ENCODE measurements at regions not wholly inside any gene's neighbourhood (a gene's known extent, or its start where the extent isn't known, plus 50 kb on each side); places are given as distances from the start of the nearest gene placed in this dataset.

DNA sequence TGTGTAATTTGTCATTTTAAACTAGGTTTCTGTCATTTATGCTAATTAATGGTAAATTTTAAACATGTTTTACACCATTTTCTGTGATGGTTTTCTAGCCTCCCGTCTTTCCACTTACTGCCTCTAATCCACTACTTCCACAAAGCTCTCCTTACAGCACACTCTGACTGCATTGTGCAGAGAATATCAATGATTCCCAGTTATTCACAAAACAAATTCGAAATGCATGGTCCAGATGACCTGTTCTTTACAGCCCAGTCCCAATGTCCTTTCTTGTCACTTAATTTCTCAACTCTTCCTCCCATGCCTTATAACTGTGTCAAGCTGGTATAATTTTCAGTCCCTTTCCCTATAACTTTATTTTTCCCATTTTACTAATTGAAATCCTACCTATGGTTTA, 770.5 kb downstream of the USP25 start:
- no peaks in the 10 kb centered on the region for H3K36me3 ChIP-seq (ENCODE audit: low read depth)
- H3K4me1 ChIP-seq (ENCODE audit: insufficient read depth, poor library complexity, severe bottlenecking): no peaks in the 10 kb centered on the region
- DNase-seq (ENCODE audit: low spot score) (no peak), ATAC-seq (ENCODE audit: low read depth) (no peak)
- TF ChIP-seq CTCF (IDR thresholded peaks at IDR 0.05; ENCODE audit: poor library complexity, severe bottlenecking): no peak
- H3K27me3 ChIP-seq (ENCODE audit: insufficient read depth, poor library complexity, severe bottlenecking): peaks cover 3% of the 10 kb centered on the region
- H3K27ac ChIP-seq (ENCODE audit: poor library complexity, severe bottlenecking): no peak overlapping the region
- H3K9me3 ChIP-seq (ENCODE audit: severe bottlenecking): no peaks in the 10 kb centered on the region
- no peak overlapping the region for H3K4me3 ChIP-seq (ENCODE audit: severe bottlenecking)

DNA sequence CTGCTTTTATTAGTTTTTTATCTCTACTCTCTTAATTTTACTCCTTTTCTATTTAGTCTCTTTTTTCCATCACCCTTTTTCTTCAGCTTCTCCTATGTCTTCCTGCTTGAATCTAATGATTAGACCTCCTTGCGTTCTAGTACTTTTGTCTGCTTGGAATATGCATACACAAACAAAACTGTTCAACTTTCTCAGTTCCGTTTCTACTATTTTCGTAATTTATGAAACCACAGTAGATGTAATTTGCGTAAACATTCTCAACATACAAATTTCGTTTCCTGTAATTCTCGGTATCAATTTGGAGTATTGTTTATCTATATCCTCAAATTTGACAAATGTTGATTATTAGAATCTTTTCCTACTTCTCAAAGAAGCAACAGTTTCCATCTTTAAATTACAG, 772.5 kb downstream of the USP25 start:
- no peaks in the 10 kb centered on the region for H3K4me1 ChIP-seq (ENCODE audit: insufficient read depth, poor library complexity, severe bottlenecking)

GRCh38 chr21:16502897-16503296, 773.1 kb downstream of the USP25 start:
- Histone ChIP-seq H3K4me1 (ENCODE audit: insufficient read depth, poor library complexity, severe bottlenecking) (no peaks in the 10 kb centered on the region), H3K27ac (ENCODE audit: poor library complexity, severe bottlenecking) (no peak overlapping the region), H3K4me3 (ENCODE audit: severe bottlenecking) (no peak overlapping the region), H3K9me3 (ENCODE audit: severe bottlenecking) (no peaks in the 10 kb centered on the region), H3K27me3 (ENCODE audit: insufficient read depth, poor library complexity, severe bottlenecking) (peaks cover 5% of the 10 kb centered on the region), H3K36me3 (ENCODE audit: low read depth) (no peaks in the 10 kb centered on the region)
- DNase-seq (ENCODE audit: low spot score): no peak
- ATAC-seq (ENCODE audit: low read depth): no peak
- no peak for TF ChIP-seq CTCF (IDR thresholded peaks at IDR 0.05; ENCODE audit: poor library complexity, severe bottlenecking)

More for the DNA sequence above, 772.5 kb downstream of the USP25 start:
- DNase-seq (ENCODE audit: low spot score) (no peak), ATAC-seq (ENCODE audit: low read depth) (no peak)
- no peaks in the 10 kb centered on the region for H3K36me3 ChIP-seq (ENCODE audit: low read depth)
- H3K9me3 ChIP-seq (ENCODE audit: severe bottlenecking): no peaks in the 10 kb centered on the region
- peaks cover 3% of the 10 kb centered on the region for H3K27me3 ChIP-seq (ENCODE audit: insufficient read depth, poor library complexity, severe bottlenecking)
- no peak overlapping the region for H3K27ac ChIP-seq (ENCODE audit: poor library complexity, severe bottlenecking)
- H3K4me3 ChIP-seq (ENCODE audit: severe bottlenecking): no peak overlapping the region
- TF ChIP-seq CTCF (IDR thresholded peaks at IDR 0.05; ENCODE audit: poor library complexity, severe bottlenecking): no peak

DNA sequence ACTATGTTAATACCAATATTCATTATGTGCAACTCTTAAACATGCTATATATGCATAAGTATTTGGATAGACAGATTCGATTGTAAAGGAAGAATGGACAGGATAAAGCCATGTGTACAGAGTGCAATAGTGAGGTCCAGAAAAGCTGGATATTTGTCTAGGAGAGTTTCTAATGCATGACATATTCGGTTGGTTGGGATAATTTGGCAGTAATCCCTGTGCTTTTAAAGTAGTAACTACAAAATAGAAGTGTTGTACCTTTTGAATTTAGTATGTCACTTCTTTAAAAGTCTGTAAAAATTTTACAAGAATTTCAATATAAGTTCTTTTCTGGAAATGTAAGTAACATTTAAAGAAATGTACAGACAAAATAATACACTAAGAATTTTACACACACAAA, 774.5 kb downstream of the USP25 start:
- Histone ChIP-seq H3K4me1 (ENCODE audit: insufficient read depth, poor library complexity, severe bottlenecking) (no peaks in the 10 kb centered on the region), H3K27me3 (ENCODE audit: insufficient read depth, poor library complexity, severe bottlenecking) (peaks cover 5% of the 10 kb centered on the region), H3K27ac (ENCODE audit: poor library complexity, severe bottlenecking) (no peak overlapping the region), H3K36me3 (ENCODE audit: low read depth) (no peaks in the 10 kb centered on the region), H3K4me3 (ENCODE audit: severe bottlenecking) (no peak overlapping the region), H3K9me3 (ENCODE audit: severe bottlenecking) (no peaks in the 10 kb centered on the region)
- no peak for TF ChIP-seq CTCF (IDR thresholded peaks at IDR 0.05; ENCODE audit: poor library complexity, severe bottlenecking)
- ATAC-seq (ENCODE audit: low read depth) (no peak), DNase-seq (ENCODE audit: low spot score) (no peak)

DNA sequence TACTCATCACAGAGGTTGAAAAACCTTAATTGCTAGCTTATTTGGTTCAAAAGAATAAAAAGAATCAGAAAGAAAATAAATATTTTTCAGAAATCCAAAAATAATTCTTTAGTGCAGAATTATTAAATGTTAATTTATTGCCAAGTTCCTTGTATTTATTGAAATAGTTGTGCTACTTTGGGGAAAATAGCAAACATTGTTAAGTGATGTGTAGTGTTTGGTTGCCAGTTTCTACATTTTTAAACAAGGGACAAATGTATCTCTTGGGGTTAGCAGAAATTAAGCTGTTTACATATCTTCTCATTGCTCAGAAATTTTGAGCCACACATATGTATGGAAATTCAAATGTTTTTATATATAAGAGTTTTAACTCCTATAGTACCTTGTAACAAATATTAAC, 775.0 kb downstream of the USP25 start:
- Histone ChIP-seq H3K27me3 (ENCODE audit: insufficient read depth, poor library complexity, severe bottlenecking) (peaks cover 5% of the 10 kb centered on the region), H3K36me3 (ENCODE audit: low read depth) (no peaks in the 10 kb centered on the region), H3K27ac (ENCODE audit: poor library complexity, severe bottlenecking) (no peak overlapping the region), H3K4me3 (ENCODE audit: severe bottlenecking) (no peak overlapping the region), H3K4me1 (ENCODE audit: insufficient read depth, poor library complexity, severe bottlenecking) (no peaks in the 10 kb centered on the region), H3K9me3 (ENCODE audit: severe bottlenecking) (no peaks in the 10 kb centered on the region)
- ATAC-seq (ENCODE audit: low read depth) (no peak), DNase-seq (ENCODE audit: low spot score) (no peak)
- no peak for TF ChIP-seq CTCF (IDR thresholded peaks at IDR 0.05; ENCODE audit: poor library complexity, severe bottlenecking)

All from RWPE2 (cell line).